Neural cell (in vitro differentiated cells): ENCODE measurements at regions not wholly inside any gene's neighbourhood (a gene's known extent, or its start where the extent isn't known, plus 50 kb on each side); places are given as distances from the start of the nearest gene placed in this dataset.

Experiments used
- H2AFZ ChIP-seq: fragments of 200-600, 300-800 bp; sonication (generic), shearing (Covaris generic); 2 replicates; pipeline ENCODE4 v1.6.0; 2014; ENCODE audit warnings: low read depth, mild to moderate bottlenecking, antibody characterized with exemption, low read length, moderate library complexity
- H3F3A ChIP-seq: fragments of 200-600 bp; shearing (Covaris generic); 2 replicates; pipeline ENCODE4 v1.6.1; 2016; ENCODE audit warnings: mild to moderate bottlenecking, moderate library complexity, mixed read lengths, antibody characterized with exemption, low read length; ENCODE audit not compliant: insufficient read depth, poor library complexity, severe bottlenecking
- H3K27ac ChIP-seq: fragments of 200-600, 300-800 bp; sonication (generic), shearing (Covaris generic); 2 replicates; pipeline ENCODE4 v1.5.1; 2014; ENCODE audit warnings: mild to moderate bottlenecking, low read length, moderate library complexity
- H3K27me3 ChIP-seq: fragments of 300-800, 200-600 bp; sonication (generic), shearing (Covaris generic); 2 replicates; pipeline ENCODE4 v1.6.0; 2014; ENCODE audit warnings: mild to moderate bottlenecking, low read depth, low read length, moderate library complexity; ENCODE audit not compliant: insufficient read depth
- H3K36me3 ChIP-seq: fragments of 300-800, 200-600 bp; sonication (generic), shearing (Covaris generic); 2 replicates; pipeline ENCODE4 v1.5.1; 2014; ENCODE audit warnings: mild to moderate bottlenecking, antibody characterized with exemption, low read length, moderate library complexity; ENCODE audit not compliant: insufficient read depth
- H3K4me2 ChIP-seq: fragments of 300-800, 200-600 bp; sonication (generic), shearing (Covaris generic); 2 replicates; pipeline ENCODE4 v1.6.0; 2014; ENCODE audit warnings: mild to moderate bottlenecking, low read length
- H3K4me3 ChIP-seq: fragments of 300-800, 200-600 bp; sonication (generic), shearing (Covaris generic); 2 replicates; pipeline ENCODE4 v1.5.1; 2014; ENCODE audit warnings: mild to moderate bottlenecking, low read length, moderate library complexity
- H3K79me2 ChIP-seq: fragments of 200-600 bp; shearing (Covaris generic); replicated peaks from 2 replicates; pipeline ENCODE4 v1.6.0; 2014; ENCODE audit warnings: mild to moderate bottlenecking, low read length, moderate library complexity; ENCODE audit not compliant: insufficient read depth
- H3K9ac ChIP-seq: fragments of 300-800, 200-600 bp; sonication (generic), shearing (Covaris generic); 2 replicates; pipeline ENCODE4 v1.6.1; 2016; ENCODE audit warnings: mild to moderate bottlenecking, low read length, mixed read lengths
- H3K9me2 ChIP-seq: fragments of 200-600 bp; shearing (Covaris generic); 2 replicates; pipeline ENCODE4 v1.6.1; 2016; ENCODE audit warnings: mild to moderate bottlenecking, low read length, mixed read lengths; ENCODE audit not compliant: insufficient read depth
- H3K9me3 ChIP-seq: fragments of 200-600, 300-800 bp; sonication (generic), shearing (Covaris generic); 2 replicates; pipeline ENCODE4 v1.6.1; 2016; ENCODE audit warnings: mild to moderate bottlenecking, mixed run types, low read length, moderate library complexity, mixed read lengths
- H4K20me1 ChIP-seq: fragments of 200-600 bp; shearing (Covaris generic); 2 replicates; pipeline ENCODE4 v1.6.1; 2016; ENCODE audit warnings: mild to moderate bottlenecking, mixed run types; ENCODE audit not compliant: insufficient read depth
- CTCF ChIP-seq: fragments of 450-650 bp; IDR thresholded peaks from 2 replicates; pipeline ENCODE4 v1.5.1; 2014; ENCODE audit warnings: antibody characterized with exemption, mild to moderate bottlenecking, moderate library complexity; ENCODE audit not compliant: poor library complexity, severe bottlenecking
- EP300 ChIP-seq: fragments of 450-650 bp; conservative IDR thresholded peaks from 2 replicates; pipeline ENCODE4 v1.6.1; 2014; ENCODE audit warnings: antibody characterized with exemption, mild to moderate bottlenecking, moderate library complexity; ENCODE audit not compliant: poor library complexity, severe bottlenecking
- EZH2 ChIP-seq: fragments of 200-600, 300-800 bp; shearing (Covaris generic), sonication (generic); IDR thresholded peaks from 2 replicates; pipeline ENCODE4 v1.6.1; 2014; ENCODE audit warnings: antibody characterized with exemption, low read length, borderline replicate concordance, mild to moderate bottlenecking; ENCODE audit not compliant: insufficient read depth, poor library complexity, severe bottlenecking
- MXI1 ChIP-seq: fragments of 450-650 bp; conservative IDR thresholded peaks from 2 replicates; pipeline ENCODE4 v1.6.1; 2014; ENCODE audit warnings: antibody characterized with exemption, mild to moderate bottlenecking; ENCODE audit not compliant: poor library complexity, severe bottlenecking
- POLR2AphosphoS5 ChIP-seq: IDR thresholded peaks from 2 replicates; pipeline ENCODE4 v1.6.1; 2012
- RAD21 ChIP-seq: fragments of 450-650 bp; conservative IDR thresholded peaks from 2 replicates; pipeline ENCODE4 v1.6.1; 2014; ENCODE audit warnings: antibody characterized with exemption, mild to moderate bottlenecking, moderate library complexity
- REST ChIP-seq: IDR thresholded peaks from 2 replicates; pipeline ENCODE4 v1.6.1; 2012; ENCODE audit warnings: borderline replicate concordance
- SMC3 ChIP-seq: fragments of 450-650 bp; conservative IDR thresholded peaks from 2 replicates; pipeline ENCODE4 v1.6.1; 2014; ENCODE audit warnings: antibody characterized with exemption, mild to moderate bottlenecking, moderate library complexity; ENCODE audit not compliant: poor library complexity
- TAF1 ChIP-seq: IDR thresholded peaks from 2 replicates; pipeline ENCODE4 v1.6.1; 2012; ENCODE audit warnings: low read depth

GRCh38 chr6:30819297-30819917, 64.9 kb upstream of the DDR1 start:
- TF ChIP-seq POLR2AphosphoS5 (no peak), CTCF (no peak), SMC3 (no peak), MXI1 (no peak), TAF1 (no peak), REST (no peak), EP300 (no peak), EZH2 (no peak), RAD21 (no peak)
- no peak overlapping the region for H3K4me2 ChIP-seq

GRCh38 chr6:30818391-30818841, 65.9 kb upstream of the DDR1 start:
- H3K4me3 ChIP-seq = no peak overlapping the region
- TF ChIP-seq EZH2 (no peak), MXI1 (no peak), POLR2AphosphoS5 (no peak), RAD21 (no peak), CTCF (no peak), SMC3 (no peak), REST (no peak), TAF1 (no peak), EP300 (no peak)
- H3K4me2 ChIP-seq = no peak overlapping the region
- no peaks in the 10 kb centered on the region for H3F3A ChIP-seq
- H3K9me2 ChIP-seq = no peaks in the 10 kb centered on the region
- H4K20me1 ChIP-seq = no peaks in the 10 kb centered on the region
- no peaks in the 10 kb centered on the region for H3K9me3 ChIP-seq
- no peaks in the 10 kb centered on the region for H3K36me3 ChIP-seq
- H3K27me3 ChIP-seq = no peaks in the 10 kb centered on the region
- H3K79me2 ChIP-seq = no peaks in the 10 kb centered on the region
- no peak overlapping the region for H3K9ac ChIP-seq
- no peak overlapping the region for H2AFZ ChIP-seq
- no peak overlapping the region for H3K27ac ChIP-seq

More at GRCh38 chr6:30819297-30819917, 64.9 kb upstream of the DDR1 start:
- H3K27ac ChIP-seq = no peak overlapping the region
- no peaks in the 10 kb centered on the region for H3K79me2 ChIP-seq
- H4K20me1 ChIP-seq = no peaks in the 10 kb centered on the region
- H3K9ac ChIP-seq = no peak overlapping the region
- H2AFZ ChIP-seq = no peak overlapping the region
- no peaks in the 10 kb centered on the region for H3K36me3 ChIP-seq
- H3K9me3 ChIP-seq = no peaks in the 10 kb centered on the region
- H3K9me2 ChIP-seq = no peaks in the 10 kb centered on the region
- H3K27me3 ChIP-seq = no peaks in the 10 kb centered on the region
- H3K4me3 ChIP-seq = no peak overlapping the region
- no peaks in the 10 kb centered on the region for H3F3A ChIP-seq
